K562 (cell line): ENCODE measurements at regions not wholly inside any gene's neighbourhood (a gene's known extent, or its start where the extent isn't known, plus 50 kb on each side); places are given as distances from the start of the nearest gene placed in this dataset.

Experiments
- ATAC-seq: fragments of 200-7000 bp; cut with Tn5 transposase; 3 replicates; pipeline ENCODE4 v1.9.1; 2020; ENCODE audit warnings: moderate library complexity
- BruUV-seq: library from RNA; stranded (reverse); fragments of 400-500 nt; replicated peaks from 2 replicates; lab custom pipeline; 2021; lab: Mats Ljungman, UMichigan
- CTCF ChIA-PET: fragments of 300-600 bp; formaldehyde crosslinking; extraction: SDS; loops from one replicate; lab custom pipeline; 2021; ENCODE audit warnings: low intra/inter-chr PET ratio; lab: Yijun Ruan, JAX
- POLR2A ChIA-PET: fragments of 300-600, 350-650 bp; sonication (Branson Sonifier 250); formaldehyde crosslinking; extraction: SDS; loops from one replicate; lab custom pipeline; 2021; ENCODE audit warnings: antibody characterized with exemption, inconsistent platforms; lab: Yijun Ruan, JAX
- DNase-seq, 4 experiments: peaks; one replicate each; pipeline versions ENCODE4 v3.0.0 to v3.0.0-alpha.2; 2011 to 2018; ENCODE audit warnings: low spot score in 3 of 4, mixed read lengths in 3 of 4; ENCODE audit errors: extremely low read depth in 1 of 4
- FAIRE-seq: peaks from 2 replicates; lab custom pipeline; 2011; peaks lifted over from hg19 to GRCh38; lab: Jason Lieb, UNC
- H2AFZ ChIP-seq: 2 replicates; pipeline ENCODE4 v1.6.0; 2011; ENCODE audit warnings: low read depth, low read length, control low read depth, inconsistent platforms
- H3K27ac ChIP-seq: fragments of 200-600 bp; 3 replicates; pipeline ENCODE4 v1.8.0; 2011; ENCODE audit warnings: low read depth, mild to moderate bottlenecking, control low read depth, inconsistent platforms, low read length, moderate library complexity, mixed read lengths; ENCODE audit errors: extremely low read depth
- H3K27me3 ChIP-seq, 2 experiments: fragments of 300-600 bp in 1 of 2; 2 replicates in 1 of 2; 3 replicates in 1 of 2; pipeline versions ENCODE4 v1.6.0 to v1.8.0; 2011; ENCODE audit warnings: inconsistent platforms in 2 of 2, low read length in 2 of 2, mild to moderate bottlenecking in 1 of 2, mixed read lengths in 1 of 2, moderate library complexity in 1 of 2; ENCODE audit not compliant: control insufficient read depth in 2 of 2, insufficient read depth in 2 of 2
- H3K36me3 ChIP-seq: fragments of 300-600 bp; 3 replicates; pipeline ENCODE4 v1.8.0; 2011; ENCODE audit warnings: mild to moderate bottlenecking, low read length, inconsistent platforms; ENCODE audit not compliant: control insufficient read depth, insufficient read depth
- H3K4me1 ChIP-seq, 2 experiments: fragments of 200-600 bp in 1 of 2; replicated peaks in 1 of 2; 2 replicates in 1 of 2; 3 replicates in 1 of 2; pipeline versions ENCODE4 v1.5.1 to v1.8.0; 2011; ENCODE audit warnings: inconsistent platforms in 2 of 2, low read length in 2 of 2, mild to moderate bottlenecking in 1 of 2, mixed read lengths in 1 of 2, moderate library complexity in 1 of 2; ENCODE audit not compliant: control insufficient read depth in 2 of 2, insufficient read depth in 2 of 2
- H3K4me2 ChIP-seq: 2 replicates; pipeline ENCODE4 v1.6.1; 2011; ENCODE audit warnings: low read length, control low read depth, inconsistent platforms, mixed read lengths; ENCODE audit not compliant: insufficient read depth
- H3K4me3 ChIP-seq: fragments of 200-600 bp; sonication (generic), shearing (Covaris generic); 2 replicates; pipeline ENCODE4 v1.5.1; 2016; ENCODE audit warnings: control low read depth, inconsistent platforms
- H3K79me2 ChIP-seq: fragments of 200-600 bp; 3 replicates; pipeline ENCODE4 v1.8.0; 2011; ENCODE audit warnings: low read length, inconsistent platforms; ENCODE audit not compliant: control insufficient read depth, insufficient read depth
- H3K9ac ChIP-seq, 2 experiments: 2 replicates each; pipeline versions ENCODE4 v1.6.0 to v1.6.1; 2011; ENCODE audit warnings: low read depth in 2 of 2, low read length in 2 of 2, control low read depth in 1 of 2, inconsistent platforms in 1 of 2, mild to moderate bottlenecking in 1 of 2, mixed read lengths in 1 of 2; ENCODE audit not compliant: insufficient read depth in 1 of 2
- H3K9me1 ChIP-seq: one replicate; pipeline ENCODE4 v1.6.0; 2011; ENCODE audit warnings: inconsistent platforms, mild to moderate bottlenecking, low read length, moderate library complexity; ENCODE audit not compliant: control insufficient read depth, insufficient read depth
- H3K9me3 ChIP-seq: replicated peaks from 2 replicates; pipeline ENCODE4 v1.5.1; 2011; ENCODE audit warnings: low read depth, low read length, inconsistent platforms; ENCODE audit not compliant: control insufficient read depth, insufficient read depth
- H4K20me1 ChIP-seq: replicated peaks from 2 replicates; pipeline ENCODE4 v1.6.1; 2011; ENCODE audit warnings: low read length, inconsistent platforms, mixed read lengths; ENCODE audit not compliant: control insufficient read depth, insufficient read depth
- BRF1 ChIP-seq: IDR thresholded peaks from 3 replicates; pipeline ENCODE4 v1.6.1; 2011; ENCODE audit warnings: borderline replicate concordance, mild to moderate bottlenecking; ENCODE audit not compliant: insufficient read length; ENCODE audit errors: extremely low read depth
- CREM ChIP-seq: IDR thresholded peaks from 2 replicates; pipeline ENCODE4 v1.6.1; 2014; ENCODE audit warnings: antibody characterized with exemption, low read depth
- FOXO4 ChIP-seq: fragments of 450-650 bp; formaldehyde crosslinking; IDR thresholded peaks from 2 replicates; pipeline ENCODE4 v1.4.0; 2020; ENCODE audit warnings: mild to moderate bottlenecking, moderate library complexity
- POU5F1 ChIP-seq: fragments of 150-350 bp; IDR thresholded peaks from 2 replicates; pipeline ENCODE4 v1.6.1; 2014; ENCODE audit warnings: borderline replicate concordance, low read length, low read depth, mild to moderate bottlenecking; ENCODE audit not compliant: partially characterized antibody
- SOX6 ChIP-seq: fragments of 450-650 bp; IDR thresholded peaks from 2 replicates; pipeline ENCODE4 v1.6.1; 2014; ENCODE audit warnings: mild to moderate bottlenecking
- THRB ChIP-seq: fragments of 450-650 bp; formaldehyde crosslinking; conservative IDR thresholded peaks from 2 replicates; pipeline ENCODE4 v1.4.0; 2022; ENCODE audit warnings: mild to moderate bottlenecking, missing genetic modification characterization
- ZBTB43 ChIP-seq: sonication (generic); formaldehyde crosslinking; IDR thresholded peaks from 2 replicates; pipeline ENCODE4 v1.8.0; 2023; ENCODE audit warnings: mild to moderate bottlenecking, missing genetic modification reagents
- ZNF232 ChIP-seq: sonication (generic); formaldehyde crosslinking; IDR thresholded peaks from 2 replicates; pipeline ENCODE4 v1.8.0; 2022; ENCODE audit warnings: mild to moderate bottlenecking, missing genetic modification reagents
- WGBS: fragments of 100-300 bp; shearing (Covaris generic); methylation state at CpG from one replicate; pipeline ENCODE4 v1.1.6; 2016; ENCODE audit warnings: low coverage, mixed read lengths; ENCODE audit not compliant: insufficient coverage; ENCODE audit errors: missing lambda C conversion rate; 5-methylcytosine and 5-hydroxymethylcytosine counted together
- in situ Hi-C: fragments of 300-500 bp; cut with MboI; formaldehyde crosslinking; loops from 4 replicates; pipeline ENCODE4 v1.15.0; 2018; ENCODE audit warnings: inconsistent platforms, mixed read lengths
- intact Hi-C: fragments of 100-400 bp; cut with micrococcal nuclease; formaldehyde crosslinking; loops from 2 replicates; pipeline ENCODE4 v1.14.2; 2022

GRCh38 chr21:22253761-22254160 lies 1255.6 kb downstream of the NCAM2 start (continued):
- TF ChIP-seq ZBTB43 (no peak), FOXO4 (CRISPR knock-in tag) (no peak), BRF1 (no peak), ZNF232 (CRISPR knock-in tag) (no peak), POU5F1 (no peak), THRB (no peak), SOX6 (no peak)

- Histone ChIP-seq H4K20me1 (no peaks in the 10 kb centered on the region), H3K9me1 (no peaks in the 10 kb centered on the region), H2AFZ (no peak overlapping the region), H3K36me3 (no peaks in the 10 kb centered on the region; the same call in 2 of the 3 replicates), H3K4me1 (no peaks in the 10 kb centered on the region), H3K27me3 (no peaks in the 10 kb centered on the region), H3K9ac (no peak overlapping the region), H3K4me2 (no peak overlapping the region), H3K79me2 (no peaks in the 10 kb centered on the region; the same call in 2 of the 3 replicates), H3K27ac (no peak overlapping the region), H3K9me3 (no peaks in the 10 kb centered on the region), H3K4me3 (no peak overlapping the region)
- ATAC-seq (no peak), DNase-seq (no peak), FAIRE-seq (no peak)
- intact Hi-C loops, result no loop called here
- ChIA-PET CTCF (no interaction called here), POLR2A (no interaction called here)
- 58% methylated on average over 1 of the region's 1 CpG for WGBS
- in situ Hi-C loops, result no loop called here
- TF ChIP-seq CREM, result no peak
- BruUV-seq, result no TSS peak
Observed at GRCh38 chr21:22258821-22259220, 1260.6 kb downstream of the NCAM2 start.
